ENCODE measurements at regions not wholly inside any gene's neighbourhood (a gene's known extent, or its start where the extent isn't known, plus 50 kb on each side); places are given as distances from the start of the nearest gene placed in this dataset.

DNA sequence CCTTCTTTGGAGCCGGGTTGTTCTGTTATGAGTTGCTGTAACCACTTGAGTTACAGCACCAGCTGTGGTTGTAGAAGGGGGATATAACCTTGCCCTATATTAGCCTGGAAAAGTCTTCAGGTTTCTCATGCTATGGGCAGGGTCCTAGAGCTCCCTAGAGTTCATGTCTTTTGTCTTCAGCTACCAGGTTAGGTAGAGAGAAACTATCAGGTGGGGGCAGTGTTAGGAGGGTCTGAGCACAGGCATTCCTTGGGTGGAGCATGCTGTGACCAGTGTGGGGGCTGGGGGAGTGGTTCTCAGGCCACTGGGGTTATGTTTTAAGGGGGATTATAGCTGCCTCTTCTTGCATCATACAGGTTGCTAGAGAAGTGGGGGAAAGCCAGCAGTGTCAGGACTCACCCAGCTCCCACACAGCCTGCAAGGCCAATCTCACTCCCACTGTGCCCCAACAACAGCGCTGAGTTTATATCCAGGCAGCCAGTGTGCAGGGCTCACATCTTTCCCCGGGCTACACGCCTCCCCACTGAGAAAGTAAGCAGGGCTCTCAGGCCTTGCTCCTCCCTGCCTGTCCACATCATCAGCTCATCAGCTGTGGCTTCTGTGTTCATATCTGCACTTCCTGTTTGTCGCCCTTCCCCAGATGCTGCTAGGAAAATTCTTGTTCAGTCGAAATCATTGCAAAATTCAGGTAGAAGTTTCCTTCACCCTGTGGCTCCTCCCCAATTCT, 133.8 kb upstream of the NRXN1 start:
- peak; percentile 34 for DNase-seq (ENCODE audit: low read depth)

DNA sequence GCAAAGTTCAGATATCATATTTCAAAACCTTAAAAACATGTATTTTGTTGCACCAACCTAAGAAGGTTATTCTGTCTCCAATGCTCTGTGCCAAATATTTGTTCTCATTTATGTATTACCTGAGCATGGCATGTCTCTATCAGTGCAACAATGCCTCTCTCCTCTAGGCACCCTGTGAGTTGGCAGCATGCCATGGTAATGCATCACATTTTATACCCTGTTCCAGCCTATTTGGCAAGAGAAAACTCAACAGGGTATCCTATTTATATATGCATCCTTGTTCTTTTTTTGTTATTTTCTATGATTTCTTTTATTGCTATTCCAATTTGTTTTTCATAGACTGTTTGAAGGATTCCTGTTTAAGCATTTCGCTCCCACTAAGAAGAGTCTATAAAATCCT, 126.3 kb upstream of the NRXN1 start:
- no peak for DNase-seq (ENCODE audit: low read depth)

DNA sequence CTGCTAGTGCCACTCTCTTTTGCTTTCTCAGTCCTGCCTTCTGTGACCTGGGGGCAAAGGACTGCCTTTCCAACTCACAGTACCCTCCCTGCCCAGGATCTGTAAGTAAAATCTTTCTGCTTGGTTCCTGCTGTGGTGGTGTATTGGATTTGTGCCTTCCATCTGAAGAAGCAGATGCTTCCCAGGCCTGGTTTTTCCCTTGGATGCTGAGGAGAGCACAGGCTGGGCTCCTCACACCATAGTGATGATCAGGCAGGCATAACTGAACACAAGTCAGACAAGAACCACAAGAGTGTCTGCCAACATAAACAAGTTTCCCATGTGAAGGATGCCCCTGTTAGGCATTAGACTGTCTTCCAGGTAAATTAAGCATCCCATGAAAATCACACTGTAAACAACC, 121.3 kb upstream of the NRXN1 start:
- no peak for DNase-seq (ENCODE audit: low read depth)

DNA sequence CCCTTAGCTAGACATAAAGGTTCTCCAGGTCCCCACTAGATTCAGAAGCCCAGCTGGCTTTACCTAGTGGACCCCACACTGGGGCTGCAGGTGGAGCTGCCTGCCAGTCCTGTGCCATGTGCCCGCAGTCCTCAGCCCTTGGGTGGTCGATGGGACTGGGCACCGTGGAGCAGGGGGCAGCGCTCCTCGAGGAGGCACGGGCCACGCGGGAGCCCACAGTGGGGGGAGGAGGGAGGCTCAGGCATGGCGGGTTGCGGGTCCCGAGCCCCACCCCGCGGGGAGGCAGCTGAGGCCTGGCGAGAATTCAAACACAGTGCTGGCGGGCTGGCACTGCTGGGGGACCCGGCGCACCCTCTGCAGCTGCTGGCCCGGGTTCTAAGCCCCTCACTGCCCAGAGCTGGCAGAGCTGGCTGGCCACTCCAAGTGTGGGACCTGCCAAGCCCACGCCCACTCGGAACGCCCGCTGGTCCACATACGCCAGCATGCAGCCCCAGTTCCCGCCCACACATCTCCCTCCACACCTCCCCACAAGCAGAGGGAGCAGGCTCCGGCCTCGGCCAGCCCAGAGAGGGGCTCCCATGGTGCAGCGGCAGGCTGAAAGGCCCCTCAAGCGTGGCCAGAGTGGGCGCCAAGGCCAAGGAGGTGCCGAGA, 119.7 kb upstream of the NRXN1 start:
- DNase-seq (ENCODE audit: low read depth) = no peak

DNA sequence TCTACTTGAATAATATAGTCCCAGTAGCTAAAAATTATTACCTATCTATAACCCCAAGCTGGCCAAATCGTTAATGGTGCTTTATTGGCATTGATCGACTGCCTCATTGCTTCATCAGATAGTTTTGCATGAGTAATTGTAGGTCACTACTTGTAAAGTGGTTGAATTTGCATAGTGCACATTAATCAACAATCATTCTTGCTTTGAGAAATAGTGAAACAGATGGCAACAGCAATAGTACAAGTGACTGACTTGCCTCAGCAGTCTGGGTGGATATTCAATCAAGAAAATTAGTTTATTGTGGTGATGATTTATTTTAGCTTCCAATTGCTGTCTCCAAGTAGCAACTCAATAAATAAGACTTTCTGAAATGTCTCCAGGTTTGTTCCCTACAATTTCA, 117.8 kb upstream of the NRXN1 start:
- DNase-seq (ENCODE audit: low read depth) = no peak

DNA sequence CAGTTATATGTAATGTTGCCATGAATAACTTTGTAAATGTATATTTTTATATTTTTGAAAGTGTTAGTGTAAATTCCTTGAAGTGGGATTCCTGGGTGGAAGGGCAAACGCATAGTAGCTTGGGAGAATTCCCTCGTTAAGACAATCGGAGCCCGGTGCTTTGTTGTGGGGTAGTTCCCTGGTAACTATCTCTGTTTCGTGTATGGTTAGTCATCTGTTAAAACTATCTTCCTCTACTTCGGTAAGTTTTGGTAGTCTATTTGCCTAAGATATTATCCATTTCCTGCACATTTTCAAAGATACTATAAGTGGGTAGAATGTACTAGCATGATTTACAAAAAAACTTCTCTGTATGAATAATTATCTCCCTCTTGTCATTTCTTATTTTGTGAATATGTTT, 113.8 kb upstream of the NRXN1 start:
- DNase-seq (ENCODE audit: low read depth) = no peak

DNA sequence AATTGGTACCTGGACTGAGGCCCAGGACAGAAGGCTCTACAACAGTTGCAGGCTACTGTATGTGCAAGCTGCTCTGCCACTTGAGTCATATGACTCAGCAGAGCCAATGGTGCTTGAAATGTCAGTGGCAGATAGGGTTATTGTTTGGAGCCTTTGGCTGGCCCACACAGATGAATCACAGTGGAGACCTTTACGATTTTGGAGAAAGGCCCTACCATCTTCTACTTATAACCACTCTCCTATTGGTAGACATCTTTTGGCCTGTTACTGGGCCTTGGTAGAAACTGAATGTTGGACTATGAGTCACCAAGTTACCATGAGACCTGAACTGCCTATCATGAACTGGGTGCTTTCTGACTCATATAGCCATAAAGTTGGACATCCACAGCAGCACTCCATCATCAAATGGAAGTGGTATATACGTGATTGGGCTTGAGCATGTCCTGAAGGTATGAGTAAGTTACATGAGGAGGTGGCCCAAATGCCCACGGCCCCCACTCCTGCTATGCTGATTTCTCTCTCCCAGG, 88.9 kb upstream of the NRXN1 start:
- DNase-seq (ENCODE audit: low read depth) = no peak

DNA sequence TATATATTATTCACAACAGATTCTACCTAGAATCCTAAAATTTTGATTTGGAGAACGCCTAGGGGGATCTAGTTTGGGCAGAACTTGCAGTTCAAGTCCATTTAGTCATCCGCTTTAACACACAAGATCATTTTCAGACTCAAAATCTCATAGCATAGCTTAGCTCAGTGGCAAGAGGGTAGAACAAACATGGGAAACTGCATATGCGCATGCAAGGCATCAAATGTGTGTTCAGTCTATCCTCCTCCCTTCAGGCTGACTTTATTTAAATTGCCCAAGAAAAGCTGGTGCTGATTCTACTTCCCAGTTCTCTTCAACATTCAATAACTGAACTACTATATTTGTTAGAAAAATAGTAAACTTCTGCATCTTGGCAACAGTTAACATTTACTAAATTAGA, 79.6 kb upstream of the NRXN1 start:
- DNase-seq (ENCODE audit: low read depth) = no peak

DNA sequence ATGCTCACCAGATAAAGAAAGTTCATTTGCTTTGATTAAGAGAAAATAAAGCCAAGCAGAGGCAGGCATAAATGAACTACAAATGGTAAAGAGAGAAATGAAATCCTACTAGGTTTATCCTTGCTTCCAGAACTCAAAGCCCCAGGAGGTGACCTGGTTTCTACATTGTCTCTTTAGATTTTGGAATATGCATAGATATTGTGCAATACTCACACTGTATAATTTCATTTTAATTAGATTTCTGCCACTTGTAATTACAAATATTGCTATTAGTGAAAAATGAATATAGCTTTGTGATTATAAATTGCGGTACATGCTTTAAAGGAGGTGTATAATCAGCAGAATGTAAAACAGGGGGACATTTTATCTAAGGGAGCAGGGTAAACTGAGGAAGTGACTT, 76.9 kb upstream of the NRXN1 start:
- DNase-seq (ENCODE audit: low read depth) = no peak

DNA sequence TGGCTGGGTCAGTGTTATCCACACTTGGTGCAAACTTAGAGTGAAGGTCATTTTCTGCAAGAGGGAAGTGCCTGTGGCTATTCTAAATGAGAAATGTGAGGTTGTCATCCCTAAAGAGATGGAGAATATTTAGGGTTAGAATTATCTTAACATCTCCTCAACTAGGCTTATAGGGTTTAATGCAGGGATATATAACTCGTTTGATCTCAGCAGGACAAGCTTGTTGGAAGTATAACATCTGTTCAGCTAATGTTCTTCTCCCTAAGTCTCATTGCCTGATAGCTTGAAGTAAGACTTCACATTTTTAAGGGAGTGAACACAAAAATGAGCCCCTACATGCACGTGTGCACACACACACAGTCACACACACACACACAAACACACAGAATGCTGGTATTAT, 75.9 kb upstream of the NRXN1 start:
- no peak for DNase-seq (ENCODE audit: low read depth)

DNA sequence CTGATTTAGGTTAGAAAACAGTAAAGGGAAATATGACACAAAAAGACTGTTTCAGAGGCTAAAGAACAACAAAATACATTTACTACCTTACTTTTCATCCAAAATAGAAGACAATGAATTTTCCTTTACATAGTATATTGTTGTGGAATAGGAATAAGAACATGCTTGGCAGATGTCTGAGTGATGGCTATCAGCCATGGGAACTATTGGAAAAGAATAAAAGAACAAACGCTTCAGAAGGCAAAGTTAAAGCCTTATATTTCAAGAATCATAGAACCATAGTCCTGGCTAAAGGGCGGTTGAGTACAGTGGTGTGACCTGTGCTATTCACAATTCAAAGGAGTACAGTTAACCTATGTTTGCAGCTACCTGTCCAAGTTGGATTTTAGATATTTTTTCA, 73.9 kb upstream of the NRXN1 start:
- DNase-seq (ENCODE audit: low read depth) = no peak

DNA sequence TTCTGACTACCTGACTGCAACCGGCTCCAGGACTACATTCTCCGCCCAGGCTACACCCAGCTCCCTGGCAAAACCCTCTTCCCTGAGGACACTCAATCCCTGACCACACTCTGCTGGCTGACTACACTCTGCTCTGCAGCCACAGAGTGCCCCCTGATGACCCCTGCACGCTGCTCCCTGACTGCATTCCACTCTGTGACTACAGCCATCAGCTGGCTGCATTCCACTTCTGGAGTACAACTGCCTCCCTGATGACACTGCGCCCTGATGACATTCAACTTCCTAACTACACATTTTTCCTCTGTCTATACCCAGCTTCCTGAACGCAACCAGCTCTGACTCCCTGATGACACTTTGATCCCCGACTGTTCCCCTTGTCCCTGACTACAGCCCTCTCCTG, 71.3 kb upstream of the NRXN1 start:
- DNase-seq (ENCODE audit: low read depth) = peak; percentile 83

DNA sequence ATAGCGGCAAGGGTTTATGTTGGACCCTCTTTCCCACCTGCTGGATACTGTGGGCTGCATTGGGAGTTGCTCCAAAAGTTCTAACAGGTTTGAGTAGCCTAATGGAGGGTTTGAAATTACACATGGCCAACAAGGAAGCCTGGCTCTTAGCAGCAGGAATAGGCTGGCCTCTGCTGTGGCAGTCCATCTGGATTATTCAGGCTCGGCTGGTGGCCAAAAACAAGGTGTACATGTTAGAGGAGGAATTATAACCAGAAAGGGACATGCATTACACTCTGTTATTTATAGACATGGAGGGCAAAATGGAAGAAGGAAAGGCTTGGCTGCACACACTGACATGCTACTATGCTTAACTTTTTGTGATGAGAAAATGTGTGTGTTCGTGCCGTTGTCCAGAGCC, 61.1 kb upstream of the NRXN1 start:
- no peak for DNase-seq (ENCODE audit: low read depth)

DNA sequence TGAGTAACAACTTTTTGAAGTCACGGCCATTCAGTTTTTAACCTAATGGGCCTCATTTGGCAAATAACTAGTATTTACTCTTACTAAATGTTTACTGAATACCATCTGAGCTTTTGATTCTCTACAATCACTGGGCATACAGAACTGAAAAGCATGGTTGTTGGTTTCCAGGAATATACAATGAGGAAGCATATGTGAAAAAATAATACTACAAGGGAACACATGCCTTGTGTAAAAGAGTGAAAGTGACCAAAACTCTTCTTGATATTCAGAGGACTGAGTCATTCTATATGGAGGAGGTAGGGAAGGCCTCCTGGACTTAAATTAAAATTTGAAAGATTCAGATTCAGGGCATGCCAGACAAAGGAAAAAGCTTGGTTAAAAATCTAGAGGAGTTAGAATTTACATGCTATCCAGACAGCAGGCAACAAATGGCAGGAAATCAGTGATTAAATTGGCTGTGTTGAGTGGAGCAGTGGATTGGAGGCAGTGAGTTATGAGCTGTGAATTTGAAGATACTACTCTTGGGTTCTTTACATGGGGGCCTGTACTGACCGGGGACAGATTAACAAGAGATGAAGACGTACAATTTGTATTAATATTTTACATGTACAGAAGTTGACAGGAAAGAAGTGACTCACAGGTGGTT, 53.6 kb upstream of the NRXN1 start:
- DNase-seq (ENCODE audit: low read depth) = no peak

DNA sequence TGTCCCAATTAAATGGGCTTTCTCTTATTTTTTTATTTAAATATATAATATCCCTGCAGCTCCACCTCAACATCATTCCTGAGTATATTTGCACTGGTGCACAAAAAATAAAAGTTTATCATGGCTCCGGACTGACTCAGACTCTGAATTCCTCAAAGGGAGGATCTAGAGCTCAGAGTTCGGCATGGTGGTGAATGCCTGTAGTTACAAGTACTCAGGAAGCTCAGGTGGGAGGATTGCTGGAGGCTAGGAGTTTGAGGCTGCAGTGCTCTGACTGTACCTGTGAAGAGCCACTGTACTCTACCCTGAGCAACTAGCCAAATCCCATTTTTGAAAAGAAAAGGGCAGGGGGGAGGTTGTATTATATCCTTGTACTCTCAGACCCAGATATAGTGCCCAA, 52.8 kb upstream of the NRXN1 start:
- DNase-seq (ENCODE audit: low read depth) = peak; percentile 3
